ENCODE measurements at regions not wholly inside any gene's neighbourhood (a gene's known extent, or its start where the extent isn't known, plus 50 kb on each side); places are given as distances from the start of the nearest gene placed in this dataset.

GRCh38 chr3:82509951-82510603 lies 748.6 kb upstream of the GBE1 start:
- no peak for TF ChIP-seq EZH2 (IDR thresholded peaks at IDR 0.05; ENCODE audit: low read length, unreplicated experiment)
- no peak for TF ChIP-seq CTCF (conservative IDR thresholded peaks at IDR 0.05; ENCODE audit: low read depth, low read length)

Measured in PC-3 (cell line).